Sigmoid colon (tissue), 4 donors: ENCODE measurements at regions not wholly inside any gene's neighbourhood (a gene's known extent, or its start where the extent isn't known, plus 50 kb on each side); places are given as distances from the start of the nearest gene placed in this dataset.

Source experiments
- CTCF ChIP-seq, 4 experiments: fragments of 450-650 bp in 3 of 4; fragments of 200-600 bp in 1 of 4; IDR thresholded peaks; one replicate each; pipeline ENCODE4 v1.5.1; 2016 to 2019; ENCODE audit warnings: antibody characterized with exemption in 4 of 4, mild to moderate bottlenecking in 3 of 4, moderate library complexity in 2 of 4
- EP300 ChIP-seq, 4 donors: sonication (generic); formaldehyde crosslinking; IDR thresholded peaks; one replicate each; pipeline ENCODE4 v1.6.1; 2017; ENCODE audit warnings: antibody characterized with exemption in 4 of 4
- POLR2A ChIP-seq, 2 donors: fragments of 450-650 bp; IDR thresholded peaks; one replicate each; pipeline ENCODE4 v1.6.1; 2016; ENCODE audit warnings: antibody characterized with exemption in 2 of 2, mild to moderate bottlenecking in 2 of 2, moderate library complexity in 2 of 2

- TF ChIP-seq CTCF (IDR thresholded peaks at IDR 0.05) (no peak), EP300 (IDR thresholded peaks at IDR 0.05) (no peak), POLR2A (IDR thresholded peaks at IDR 0.05) (no peak)
Observed at GRCh38 chr12:100688451-100688864, 106.1 kb upstream of the ANO4 start.
